WERI-Rb-1 (cell line): ENCODE measurements at regions not wholly inside any gene's neighbourhood (a gene's known extent, or its start where the extent isn't known, plus 50 kb on each side); places are given as distances from the start of the nearest gene placed in this dataset.

Experiments
- DNase-seq: peaks from one replicate; pipeline ENCODE4 v3.0.0-alpha.2; 2020
- H3K27ac ChIP-seq: fragments of 250-450 bp; sonication (Bioruptor Pico); 2 replicates; pipeline ENCODE4 v1.5.1; 2020; ENCODE audit warnings: mild to moderate bottlenecking, moderate library complexity
- H3K27me3 ChIP-seq: fragments of 250-450 bp; sonication (Bioruptor Pico); 2 replicates; pipeline ENCODE4 v1.5.1; 2021; ENCODE audit warnings: mild to moderate bottlenecking, low read depth, moderate library complexity; ENCODE audit not compliant: insufficient read depth, severe bottlenecking
- H3K36me3 ChIP-seq: fragments of 250-450 bp; sonication (Bioruptor Pico); 2 replicates; pipeline ENCODE4 v1.5.1; 2020; ENCODE audit warnings: mild to moderate bottlenecking, moderate library complexity
- H3K4me3 ChIP-seq: 2 replicates; pipeline ENCODE4 v1.5.1; 2011; ENCODE audit warnings: low read depth, mild to moderate bottlenecking, control low read depth, low read length
- H3K9me3 ChIP-seq: fragments of 250-450 bp; sonication (Bioruptor Pico); 2 replicates; pipeline ENCODE4 v1.5.1; 2021; ENCODE audit warnings: mild to moderate bottlenecking, moderate library complexity; ENCODE audit not compliant: severe bottlenecking
- TF ChIP-seq, protein P1 (sequence below): IDR thresholded peaks from 2 replicates; pipeline ENCODE4 v1.5.1; 2011; ENCODE audit warnings: low read depth, mild to moderate bottlenecking, control low read depth, inconsistent platforms, low read length

DNA sequence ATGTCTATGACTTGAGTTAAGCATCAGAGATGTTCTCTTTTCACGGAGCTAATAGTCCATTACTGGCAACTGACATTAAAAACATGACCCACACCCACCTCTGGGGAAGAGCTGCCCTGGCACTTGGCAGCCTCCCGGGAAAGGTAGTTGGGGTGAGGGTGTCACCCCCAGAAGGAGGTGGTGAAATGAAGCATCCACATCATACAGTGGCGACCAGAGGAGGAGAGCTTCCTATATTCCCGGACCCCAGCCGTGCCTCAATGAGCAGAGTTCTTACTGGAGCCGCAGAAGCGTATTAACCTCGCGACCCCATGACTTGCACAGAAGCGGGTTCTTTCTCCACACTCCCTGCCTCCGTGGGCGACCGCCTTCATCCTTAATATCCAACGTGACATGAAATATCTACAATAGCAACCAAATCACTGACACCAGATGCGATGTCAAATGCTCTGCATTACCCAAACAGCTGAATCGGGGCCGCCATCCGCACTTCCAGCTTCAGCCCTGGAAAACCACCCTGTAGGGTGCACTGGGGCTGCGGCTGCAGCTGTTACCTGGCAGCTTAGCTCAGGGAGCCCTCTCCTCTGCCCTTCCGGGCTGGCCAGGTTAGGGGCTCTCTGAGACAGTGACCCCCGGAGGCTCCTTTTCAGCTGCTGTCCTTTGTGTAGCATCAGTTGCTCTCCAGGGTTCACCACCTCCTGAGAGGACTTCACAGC lies 103.1 kb upstream of the PARD3 start:
- H3K27me3 ChIP-seq = no peaks in the 10 kb centered on the region
- no peak overlapping the region for H3K27ac ChIP-seq
- TF ChIP-seq, protein P1, sequence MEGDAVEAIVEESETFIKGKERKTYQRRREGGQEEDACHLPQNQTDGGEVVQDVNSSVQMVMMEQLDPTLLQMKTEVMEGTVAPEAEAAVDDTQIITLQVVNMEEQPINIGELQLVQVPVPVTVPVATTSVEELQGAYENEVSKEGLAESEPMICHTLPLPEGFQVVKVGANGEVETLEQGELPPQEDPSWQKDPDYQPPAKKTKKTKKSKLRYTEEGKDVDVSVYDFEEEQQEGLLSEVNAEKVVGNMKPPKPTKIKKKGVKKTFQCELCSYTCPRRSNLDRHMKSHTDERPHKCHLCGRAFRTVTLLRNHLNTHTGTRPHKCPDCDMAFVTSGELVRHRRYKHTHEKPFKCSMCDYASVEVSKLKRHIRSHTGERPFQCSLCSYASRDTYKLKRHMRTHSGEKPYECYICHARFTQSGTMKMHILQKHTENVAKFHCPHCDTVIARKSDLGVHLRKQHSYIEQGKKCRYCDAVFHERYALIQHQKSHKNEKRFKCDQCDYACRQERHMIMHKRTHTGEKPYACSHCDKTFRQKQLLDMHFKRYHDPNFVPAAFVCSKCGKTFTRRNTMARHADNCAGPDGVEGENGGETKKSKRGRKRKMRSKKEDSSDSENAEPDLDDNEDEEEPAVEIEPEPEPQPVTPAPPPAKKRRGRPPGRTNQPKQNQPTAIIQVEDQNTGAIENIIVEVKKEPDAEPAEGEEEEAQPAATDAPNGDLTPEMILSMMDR = no peak
- DNase-seq = no peak
- no peaks in the 10 kb centered on the region for H3K9me3 ChIP-seq
- no peak overlapping the region for H3K4me3 ChIP-seq
- H3K36me3 ChIP-seq = no peaks in the 10 kb centered on the region

DNA sequence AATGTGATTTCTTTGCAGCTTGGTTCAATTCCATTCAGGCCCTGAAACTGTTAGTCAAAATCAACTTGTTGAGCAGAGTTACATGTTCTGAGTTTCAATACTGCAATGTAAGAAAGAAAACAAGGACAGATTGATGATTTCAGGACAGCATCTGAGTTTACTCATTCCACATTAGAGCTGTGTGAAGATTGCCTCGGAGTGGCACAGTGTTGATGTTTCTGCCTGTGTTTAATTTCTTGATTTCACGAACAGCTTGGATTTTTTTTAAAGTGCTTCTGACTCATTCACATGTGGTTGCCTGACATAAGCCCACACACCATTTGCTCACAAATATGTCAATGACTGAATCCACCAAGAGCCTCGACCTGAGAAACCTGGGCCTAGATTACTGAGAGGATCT lies 101.2 kb upstream of the PARD3 start:
- no peaks in the 10 kb centered on the region for H3K9me3 ChIP-seq
- no peak overlapping the region for H3K4me3 ChIP-seq
- H3K27me3 ChIP-seq = no peaks in the 10 kb centered on the region
- no peak overlapping the region for H3K27ac ChIP-seq
- TF ChIP-seq, protein P1 = no peak
- no peak for DNase-seq
- no peaks in the 10 kb centered on the region for H3K36me3 ChIP-seq

DNA sequence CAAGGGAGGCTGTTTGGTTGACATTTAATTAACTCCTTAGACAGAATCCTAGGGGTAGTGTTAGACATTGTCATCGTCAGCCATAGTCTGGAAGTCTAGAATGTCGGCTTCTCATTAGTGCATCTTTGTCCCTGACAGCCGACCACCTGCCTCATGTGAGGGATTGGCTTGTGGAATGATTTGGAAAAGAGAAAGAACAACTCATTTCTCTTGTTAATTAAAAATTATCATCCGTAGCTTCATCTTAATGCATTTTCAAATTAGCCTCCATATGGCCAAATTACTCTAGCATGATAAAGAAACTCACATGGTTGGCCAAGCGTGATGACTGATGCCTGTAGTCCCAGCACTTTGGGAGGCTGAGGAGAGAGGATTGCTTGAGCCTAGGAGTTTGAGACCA lies 97.7 kb upstream of the PARD3 start:
- H3K4me3 ChIP-seq = no peak overlapping the region

DNA sequence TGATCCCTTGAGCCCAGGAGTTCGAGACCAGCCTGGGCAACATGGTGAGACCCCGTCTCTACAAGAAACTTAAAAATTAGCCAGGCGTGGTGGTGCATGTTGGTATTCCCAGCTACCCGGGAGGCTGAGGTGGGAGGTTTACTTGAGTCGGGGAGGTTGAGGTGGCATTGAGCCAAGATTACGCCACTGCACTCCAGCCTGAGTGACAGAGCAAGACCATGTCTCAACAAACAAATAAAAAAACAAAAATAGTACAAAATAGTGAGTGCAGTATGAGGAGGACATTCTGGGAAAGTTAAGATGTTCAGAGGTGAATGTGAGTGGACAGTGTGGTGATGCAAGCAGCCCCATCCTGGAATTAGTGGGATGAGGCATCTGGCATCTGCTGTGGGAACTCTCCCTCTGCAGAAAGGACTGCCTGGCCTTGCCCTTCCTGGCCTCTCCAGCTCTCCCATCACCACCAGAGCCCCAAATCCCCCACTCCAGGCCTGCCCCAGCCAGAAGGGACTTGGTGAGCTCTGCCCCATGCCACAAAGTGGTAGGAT lies 96.6 kb upstream of the PARD3 start:
- Histone ChIP-seq H3K36me3 (no peaks in the 10 kb centered on the region), H3K27me3 (no peaks in the 10 kb centered on the region), H3K4me3 (no peak overlapping the region), H3K27ac (no peak overlapping the region), H3K9me3 (no peaks in the 10 kb centered on the region)
- TF ChIP-seq, protein P1 = no peak
- no peak for DNase-seq

More for the DNA sequence above, 97.7 kb upstream of the PARD3 start:
- DNase-seq = no peak
- Histone ChIP-seq H3K9me3 (no peaks in the 10 kb centered on the region), H3K27ac (no peak overlapping the region), H3K36me3 (no peaks in the 10 kb centered on the region), H3K27me3 (no peaks in the 10 kb centered on the region)
- TF ChIP-seq, protein P1 = no peak

DNA sequence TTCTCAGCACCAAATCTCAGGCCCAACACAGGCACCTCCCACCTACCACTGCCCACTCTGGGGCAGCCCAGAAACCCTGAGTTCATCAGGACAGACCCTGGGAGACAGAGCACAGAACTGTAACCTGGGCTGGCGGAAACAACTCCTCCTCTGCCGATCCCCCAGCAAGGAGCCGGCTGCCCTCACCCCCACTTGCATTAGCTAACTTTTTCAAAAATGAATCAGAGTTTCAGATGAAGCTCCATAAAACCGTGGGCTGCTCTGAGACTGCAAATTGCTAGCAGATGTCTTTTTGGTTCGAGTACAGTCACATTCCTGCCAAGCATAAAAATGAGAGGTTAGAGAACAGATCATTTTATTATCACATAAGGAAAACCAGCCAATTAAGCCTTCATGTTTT lies 93.4 kb upstream of the PARD3 start:
- H3K27me3 ChIP-seq = no peaks in the 10 kb centered on the region
- H3K27ac ChIP-seq = no peak overlapping the region
- no peaks in the 10 kb centered on the region for H3K36me3 ChIP-seq
- H3K4me3 ChIP-seq = no peak overlapping the region
- TF ChIP-seq, protein P1 = no peak
- no peak for DNase-seq
- no peaks in the 10 kb centered on the region for H3K9me3 ChIP-seq
